Stromal cell of bone marrow (primary cell): ENCODE measurements at regions not wholly inside any gene's neighbourhood (a gene's known extent, or its start where the extent isn't known, plus 50 kb on each side); places are given as distances from the start of the nearest gene placed in this dataset.
"Not testable (repeated sequence)": the region's sequence is repeated elsewhere in the genome, so short reads cannot be mapped to it uniquely, and the experiment has no call there.

Experiments
- DNase-seq: peaks from one replicate; pipeline ENCODE4 v3.0.0-alpha.2; 2012; ENCODE audit warnings: low read depth

DNA sequence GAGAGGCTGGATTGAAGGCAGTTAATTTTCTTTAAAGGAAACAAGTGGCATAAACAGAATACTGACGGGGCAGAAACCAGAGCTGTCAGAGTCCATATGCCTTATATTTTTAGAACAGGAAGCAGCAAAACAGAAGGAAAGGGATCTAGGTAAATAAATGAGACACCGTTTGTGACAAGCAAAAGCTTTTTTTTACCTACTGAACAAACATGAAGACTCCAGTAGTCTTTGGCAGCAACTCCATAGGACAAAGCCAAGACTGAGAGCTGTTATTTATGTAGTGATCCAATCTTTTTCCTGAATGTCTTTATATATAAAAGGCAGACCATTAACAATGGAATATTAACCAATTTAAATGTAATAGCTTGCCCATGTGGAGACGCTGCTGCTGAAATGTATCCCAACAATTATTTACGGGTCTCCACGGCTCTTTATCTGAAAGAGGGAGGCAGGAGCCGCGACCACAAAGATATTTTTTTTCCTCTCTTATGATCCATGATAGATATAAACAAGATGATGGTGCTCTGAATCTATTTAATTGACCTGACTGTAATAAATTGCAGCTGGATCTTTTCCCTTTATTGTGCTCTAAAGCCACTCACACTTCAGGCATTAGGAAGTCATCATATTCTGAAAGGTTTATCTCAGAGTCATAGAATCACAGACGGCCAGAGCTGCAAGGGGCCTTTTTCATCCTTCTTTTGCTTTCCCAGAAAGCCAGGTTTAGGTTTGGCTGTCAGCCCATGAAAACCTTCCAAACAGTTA lies 687.8 kb downstream of the EFNB2 start:
- no peak for DNase-seq

DNA sequence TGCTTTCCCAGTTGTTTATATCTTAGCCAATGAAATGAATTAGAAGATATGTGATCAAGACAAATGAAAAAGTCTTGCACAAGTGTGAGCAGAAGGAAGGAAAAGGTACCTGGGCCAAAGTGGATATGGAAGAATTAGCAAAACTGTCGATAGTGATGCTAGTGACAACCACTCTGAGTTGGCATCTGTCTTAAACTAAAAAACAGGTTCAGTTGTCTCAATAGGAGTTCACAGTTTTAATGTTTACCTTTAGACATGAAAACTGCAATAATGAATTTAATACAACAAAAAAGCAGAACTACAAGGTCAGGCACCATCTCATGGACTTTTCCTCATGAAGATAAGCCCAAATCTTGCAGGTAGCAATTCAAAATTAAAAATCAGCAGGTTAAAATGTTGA lies 688.5 kb downstream of the EFNB2 start:
- no peak for DNase-seq

DNA sequence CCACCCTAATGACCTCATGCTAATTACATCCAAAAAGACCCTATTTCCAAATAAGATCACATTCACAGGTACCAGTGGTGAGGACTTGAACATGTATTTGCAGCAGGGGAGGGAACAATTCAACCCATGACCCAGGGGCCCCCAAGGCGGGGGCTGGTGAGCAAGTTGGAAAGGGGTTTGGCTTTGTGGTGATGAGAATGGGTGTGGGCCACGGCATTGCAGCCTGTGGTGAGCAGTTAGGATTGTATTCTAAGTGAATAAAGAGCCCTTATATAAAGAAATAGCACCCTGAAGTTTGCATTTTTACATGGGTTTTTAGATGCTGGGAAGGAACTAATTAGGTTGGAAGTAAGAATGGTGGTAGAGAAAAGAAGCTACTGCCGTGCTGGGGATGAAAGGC lies 694.2 kb downstream of the EFNB2 start:
- no peak for DNase-seq

DNA sequence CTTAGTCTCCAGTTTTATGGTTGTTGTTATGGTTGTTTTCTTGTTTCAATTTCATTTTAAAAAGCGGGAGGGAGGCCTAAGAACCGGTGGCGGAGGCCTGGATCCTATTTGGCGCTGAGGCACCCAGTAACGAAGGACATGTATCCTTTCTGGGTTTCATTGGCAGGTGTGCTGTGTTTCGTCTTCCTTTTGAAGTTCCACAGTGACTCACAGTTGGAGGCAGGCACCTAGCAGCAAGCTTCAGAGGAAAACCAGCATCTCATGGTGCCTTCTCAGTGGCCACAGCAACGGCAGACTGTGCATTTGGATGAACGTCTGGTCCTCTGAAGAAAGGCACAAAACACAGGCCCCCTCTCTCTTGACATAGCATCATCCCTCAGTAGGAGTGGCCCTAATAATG lies 697.2 kb downstream of the EFNB2 start:
- no peak for DNase-seq

DNA sequence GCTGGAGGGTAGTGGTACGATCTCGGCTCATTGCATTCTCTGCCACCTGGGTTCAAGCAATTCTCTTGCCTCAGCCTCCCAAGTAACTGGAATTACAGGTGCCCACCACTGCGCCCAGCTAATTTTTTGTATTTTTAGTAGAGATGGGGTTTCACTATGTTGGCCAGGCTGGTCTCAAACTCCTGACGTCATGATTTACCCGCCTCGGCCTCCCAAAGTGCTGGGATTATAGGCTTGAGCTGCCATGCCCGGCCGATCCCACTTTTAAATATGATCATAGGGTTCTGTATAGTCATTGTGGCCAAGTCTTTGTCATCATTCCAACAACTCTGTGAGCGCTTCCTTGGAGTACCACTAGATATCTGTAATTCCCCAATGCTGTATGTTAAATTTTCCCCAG lies 698.2 kb downstream of the EFNB2 start:
- DNase-seq, result not testable (repeated sequence)

DNA sequence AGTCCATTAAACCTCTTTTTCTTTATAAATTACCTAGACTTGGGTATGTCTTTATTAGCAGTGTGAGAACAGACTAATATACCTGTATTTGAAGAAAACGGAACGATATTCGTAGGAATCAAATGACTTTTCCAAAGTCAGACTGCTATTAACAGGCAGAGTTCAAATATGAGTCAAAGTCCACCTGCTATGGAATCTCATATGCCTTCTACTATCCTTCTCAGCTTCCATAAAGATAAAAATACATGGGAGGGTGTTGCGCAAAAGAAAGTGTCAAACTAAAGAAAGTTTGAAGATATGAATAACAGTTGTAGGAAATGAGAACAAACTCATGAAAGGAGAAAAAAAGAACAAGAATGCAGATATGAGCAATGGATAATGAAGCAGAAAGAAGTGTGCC lies 704.6 kb downstream of the EFNB2 start:
- DNase-seq, result no peak

DNA sequence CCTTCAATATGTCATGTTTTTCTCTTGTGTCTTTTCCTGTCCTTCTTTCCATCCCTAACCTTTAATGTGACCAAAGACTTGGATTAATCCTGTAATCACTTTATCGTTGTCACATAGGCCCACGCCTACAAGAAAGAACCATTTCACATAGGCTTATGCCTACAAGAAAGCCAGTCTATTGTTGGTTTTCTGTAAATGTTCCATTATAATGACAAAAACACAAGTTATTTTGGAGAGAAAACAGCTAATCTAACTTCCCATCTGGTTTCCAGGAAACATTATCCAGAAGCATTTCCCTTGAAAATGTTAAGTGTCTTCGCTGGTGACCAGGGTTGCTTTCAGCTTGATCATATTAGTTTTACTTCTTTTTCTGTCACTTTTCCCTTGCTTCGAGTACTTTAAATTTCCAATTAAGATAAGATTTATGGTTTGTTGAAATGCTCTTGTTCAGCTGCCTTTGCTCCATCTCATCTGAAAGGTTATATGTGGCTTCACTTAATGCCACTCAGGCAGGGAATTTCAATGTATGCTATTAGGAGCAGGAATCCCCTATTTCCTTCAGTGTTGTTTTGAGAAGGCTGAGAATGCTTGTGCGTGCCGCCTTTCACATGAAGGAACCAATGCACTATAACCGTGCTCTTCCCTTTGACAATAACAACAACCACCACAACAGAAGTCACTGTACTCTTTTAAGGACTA lies 708.2 kb downstream of the EFNB2 start:
- DNase-seq, result no peak

DNA sequence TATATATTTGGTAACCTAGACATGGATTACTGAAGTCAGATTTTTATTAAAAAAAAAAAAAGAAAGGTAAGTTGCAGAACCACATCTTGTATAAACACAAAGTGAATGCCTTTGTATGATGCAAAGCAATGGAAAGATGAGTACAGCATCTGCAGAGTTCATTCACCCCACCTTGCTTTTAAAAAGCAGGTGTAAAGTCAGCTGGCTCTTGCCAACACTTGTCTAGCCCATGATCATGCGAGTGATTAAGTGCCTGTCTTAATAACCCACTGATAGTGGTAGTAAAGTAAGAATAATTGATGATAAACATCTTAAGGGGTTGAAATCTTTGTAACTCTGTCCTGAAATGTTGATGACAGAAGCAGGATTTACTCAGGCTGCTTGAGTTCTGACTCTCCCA lies 710.4 kb downstream of the EFNB2 start:
- DNase-seq, result no peak

DNA sequence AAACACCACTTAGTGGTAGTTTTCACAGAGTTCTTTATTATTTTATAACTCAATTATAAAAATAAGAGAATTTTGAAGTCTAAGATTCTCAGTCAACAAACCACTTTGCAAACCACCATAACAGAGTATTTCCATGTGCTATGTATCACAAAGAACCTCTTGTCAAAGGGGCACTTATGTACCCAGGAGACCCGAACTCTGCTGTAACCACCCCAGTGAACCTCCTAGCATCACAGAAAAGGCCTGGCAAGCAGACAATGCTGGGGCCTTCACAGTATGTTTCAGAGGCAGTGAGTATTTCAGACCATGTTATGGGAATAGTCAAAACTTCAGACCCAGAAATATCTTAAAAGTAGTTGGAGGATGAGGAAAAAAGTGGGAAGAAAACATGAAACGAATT lies 714.1 kb downstream of the EFNB2 start:
- no peak for DNase-seq

DNA sequence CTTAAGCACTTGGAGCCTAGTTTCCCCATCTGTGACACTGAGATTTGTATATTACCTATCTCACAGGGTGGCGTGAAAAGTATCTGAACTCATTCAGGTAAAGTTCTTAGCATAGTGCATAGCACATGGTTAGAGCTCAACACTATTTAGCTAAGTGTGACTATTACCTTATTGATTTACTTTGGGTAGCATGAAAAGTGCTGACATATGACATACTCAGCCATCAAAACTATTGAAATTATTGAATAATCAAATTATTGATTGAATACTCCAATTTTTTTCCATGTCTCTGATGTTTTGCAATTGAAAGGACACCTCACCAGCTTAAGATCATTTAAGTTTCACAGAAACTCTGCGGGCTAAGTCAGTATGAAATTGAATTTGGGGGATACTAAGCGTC lies 715.0 kb downstream of the EFNB2 start:
- DNase-seq, result no peak

DNA sequence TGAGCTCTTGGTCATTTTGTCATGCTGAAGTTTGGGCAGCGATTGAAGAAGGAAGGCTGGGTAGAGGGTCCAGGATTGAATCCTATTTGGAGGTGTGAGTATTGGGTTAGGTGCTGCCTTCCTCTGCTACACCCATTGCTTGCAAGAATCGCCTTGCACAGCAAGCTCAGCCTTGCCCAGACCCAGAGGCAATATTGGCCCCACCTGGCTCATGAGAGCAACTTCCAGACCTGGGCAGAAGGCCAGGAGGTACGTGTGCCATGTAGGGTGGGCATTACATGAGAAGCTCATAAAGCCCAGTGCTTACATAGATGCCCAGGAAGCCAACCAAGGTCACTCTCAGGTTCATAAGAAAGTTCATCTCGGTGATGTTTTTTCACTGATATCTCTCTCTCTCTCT lies 718.0 kb downstream of the EFNB2 start:
- no peak for DNase-seq

DNA sequence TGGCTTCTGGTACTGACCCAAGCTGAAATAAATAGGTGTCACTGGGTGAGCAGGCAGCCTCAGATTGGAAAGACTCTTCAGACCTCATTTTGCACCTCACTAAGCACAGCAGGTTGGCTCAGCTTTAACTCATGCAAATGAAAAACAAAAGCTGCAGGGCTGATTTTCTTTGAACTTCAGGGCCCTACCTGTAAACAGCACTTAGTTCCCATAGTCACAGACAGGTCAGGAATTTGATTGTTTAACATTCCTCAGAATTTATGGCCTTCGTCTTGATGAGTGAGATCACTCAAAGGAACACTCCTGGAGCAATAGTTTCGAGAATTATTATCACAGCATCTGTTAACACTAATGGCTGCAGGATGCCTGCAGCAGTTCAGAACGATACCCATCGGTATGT lies 718.5 kb downstream of the EFNB2 start:
- no peak for DNase-seq

DNA sequence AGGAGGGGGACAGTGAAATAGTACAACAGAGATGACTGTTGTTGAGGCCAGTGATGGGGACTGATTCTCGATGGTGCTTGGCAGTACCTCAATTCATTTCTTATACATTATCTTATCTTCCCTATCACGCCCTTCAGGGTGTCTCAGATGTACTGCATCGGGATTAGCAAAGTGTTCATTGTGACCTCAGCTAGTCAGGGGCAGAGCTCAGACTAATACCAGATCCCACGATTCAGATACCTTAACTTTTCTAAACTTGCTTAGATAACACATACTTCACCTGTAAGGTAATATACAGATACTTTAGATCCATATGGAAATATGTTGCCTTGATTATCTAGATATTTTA lies 720.6 kb downstream of the EFNB2 start:
- DNase-seq, result no peak

DNA sequence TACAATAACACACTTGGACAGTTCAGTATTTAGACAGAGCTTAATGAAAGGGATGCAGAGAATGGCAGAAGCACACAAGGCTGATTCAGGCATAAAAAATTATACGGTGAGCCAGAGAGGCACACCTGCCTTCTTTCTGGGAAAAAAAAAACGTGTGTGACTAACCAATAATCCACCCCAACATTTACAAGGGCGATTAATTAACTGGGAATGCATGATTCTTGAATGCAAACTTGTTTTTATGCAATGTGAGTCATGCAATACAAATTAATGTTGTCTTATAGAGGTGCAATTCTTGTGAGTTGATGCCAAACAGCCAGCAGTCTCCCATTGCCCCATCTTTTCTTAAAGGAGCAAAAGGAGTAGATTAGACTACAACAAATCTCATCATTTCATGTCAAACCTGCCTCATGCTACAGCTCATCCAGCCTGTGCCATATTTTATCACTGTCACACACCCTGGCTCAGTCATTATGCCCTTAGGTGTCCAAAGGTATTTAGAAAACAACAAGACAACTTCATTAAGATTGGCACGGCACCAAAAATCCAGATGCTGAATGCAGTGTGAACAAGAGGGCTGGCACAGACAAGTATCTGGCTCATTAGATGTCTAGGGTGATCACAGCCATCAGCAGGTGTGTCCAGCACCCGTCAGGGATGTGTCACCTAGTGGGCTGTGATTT lies 721.1 kb downstream of the EFNB2 start:
- DNase-seq, result no peak

DNA sequence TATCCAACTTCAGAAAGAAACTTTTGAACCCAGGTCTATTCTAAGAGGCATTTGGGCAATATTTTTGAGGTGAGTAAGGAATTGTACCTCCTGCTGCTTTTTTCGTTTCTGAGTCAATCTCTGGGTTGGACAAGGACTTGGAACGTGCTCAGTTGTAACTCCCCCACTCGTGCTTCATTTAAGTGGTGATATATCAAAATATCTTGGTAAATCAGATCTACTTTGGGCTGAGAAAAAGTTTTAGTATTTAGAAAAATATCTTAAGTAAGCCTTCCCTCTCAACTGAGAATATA lies 728.9 kb downstream of the EFNB2 start:
- DNase-seq, result no peak

DNA sequence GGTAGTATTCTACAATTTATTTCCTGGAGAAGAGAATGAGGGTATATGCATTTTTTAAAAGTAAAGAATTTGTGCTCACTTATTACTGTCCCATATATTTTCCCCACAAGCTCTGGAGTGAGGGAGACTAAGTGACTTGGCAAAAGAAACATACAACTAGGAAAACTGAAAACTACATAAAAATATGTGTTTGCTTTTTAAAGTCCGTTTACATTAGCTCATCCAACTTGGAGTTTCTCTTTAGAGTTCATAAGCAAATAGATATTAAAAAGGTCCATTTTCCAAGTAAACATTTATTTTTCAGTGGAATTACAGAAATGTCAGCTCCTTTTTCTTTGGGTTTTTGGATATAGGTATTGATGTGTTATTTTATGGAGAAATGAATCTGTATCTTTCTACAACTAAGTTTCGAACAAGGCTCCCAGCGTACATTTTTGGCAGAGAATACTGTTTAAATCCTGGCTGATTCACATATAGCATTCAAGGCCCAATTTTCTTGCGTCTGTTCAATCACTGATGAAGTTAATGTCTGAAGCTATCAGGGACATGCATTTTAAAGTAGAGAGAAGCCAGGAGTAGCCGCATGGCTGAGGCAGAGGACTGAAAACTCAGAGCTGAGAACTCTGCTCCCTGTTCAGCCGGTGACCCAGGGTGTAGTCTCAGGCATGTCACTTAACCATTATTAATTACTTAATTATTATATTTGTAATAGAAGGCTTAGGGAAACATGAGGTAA lies 729.4 kb downstream of the EFNB2 start:
- DNase-seq, result no peak

DNA sequence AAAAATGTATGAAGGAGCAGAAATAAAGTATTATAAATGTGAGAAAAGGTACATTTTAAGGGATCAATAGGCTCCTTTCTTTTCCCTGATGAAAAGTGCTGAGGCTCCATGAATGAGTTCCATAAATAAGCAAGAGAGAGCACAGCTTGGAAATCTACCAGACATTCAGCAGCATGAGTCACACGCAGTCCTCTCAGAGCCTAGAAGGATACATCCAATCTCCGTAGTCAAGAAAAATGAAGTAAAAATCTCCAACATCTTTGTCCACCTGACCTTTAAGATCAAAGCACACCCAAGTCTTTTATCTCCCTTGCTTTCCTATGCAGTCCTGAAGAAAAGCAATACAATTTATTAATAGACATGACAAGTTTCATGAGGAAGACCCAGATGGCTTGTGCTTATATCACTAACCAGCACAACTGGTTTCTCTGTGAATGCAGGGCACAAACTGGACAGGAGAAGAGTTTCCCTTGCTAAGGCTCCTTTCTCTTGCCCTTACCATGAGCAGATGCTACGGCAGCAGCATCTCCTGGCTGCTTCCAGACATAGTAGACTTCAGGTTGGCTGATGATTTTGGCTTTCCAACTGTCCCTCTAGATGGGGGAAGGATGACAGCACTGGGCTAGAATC lies 730.8 kb downstream of the EFNB2 start:
- peak; percentile 48 for DNase-seq

DNA sequence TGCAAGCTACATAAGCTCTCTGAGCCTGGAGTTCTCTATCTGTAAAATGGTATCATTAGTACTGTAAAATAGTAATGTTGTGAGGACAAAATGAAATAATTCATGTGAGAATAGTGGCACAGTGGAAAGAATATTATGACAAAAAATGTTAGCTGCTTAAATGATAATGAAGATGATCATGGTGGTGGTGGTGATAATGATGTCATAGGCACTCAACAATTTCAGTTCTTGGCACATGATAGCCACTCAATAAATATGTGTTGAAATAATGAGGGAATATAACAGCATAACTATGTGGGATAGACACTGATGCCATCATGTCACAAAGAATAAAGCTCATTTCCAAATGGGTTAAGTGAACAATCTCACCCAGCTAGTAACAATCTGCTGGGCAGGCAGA lies 736.3 kb downstream of the EFNB2 start:
- DNase-seq, result no peak

DNA sequence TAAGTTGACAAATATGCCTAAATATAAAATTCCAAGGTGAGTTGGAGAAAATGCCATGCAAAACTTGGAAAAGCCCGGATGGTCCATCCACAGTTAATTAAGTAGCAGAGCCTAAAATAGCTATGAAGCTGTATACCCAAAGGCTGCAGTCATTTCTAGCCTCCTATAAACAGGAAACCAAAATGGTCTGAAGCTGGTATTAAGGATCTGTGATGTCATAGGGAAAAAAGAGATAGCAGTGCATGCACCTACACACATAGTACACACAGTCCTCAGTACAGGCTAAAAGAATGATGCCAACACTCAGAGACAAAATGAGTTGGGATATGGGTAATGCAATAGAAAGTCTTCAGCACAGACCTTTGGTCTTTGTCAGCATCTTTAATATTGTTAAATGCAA lies 736.9 kb downstream of the EFNB2 start:
- no peak for DNase-seq

DNA sequence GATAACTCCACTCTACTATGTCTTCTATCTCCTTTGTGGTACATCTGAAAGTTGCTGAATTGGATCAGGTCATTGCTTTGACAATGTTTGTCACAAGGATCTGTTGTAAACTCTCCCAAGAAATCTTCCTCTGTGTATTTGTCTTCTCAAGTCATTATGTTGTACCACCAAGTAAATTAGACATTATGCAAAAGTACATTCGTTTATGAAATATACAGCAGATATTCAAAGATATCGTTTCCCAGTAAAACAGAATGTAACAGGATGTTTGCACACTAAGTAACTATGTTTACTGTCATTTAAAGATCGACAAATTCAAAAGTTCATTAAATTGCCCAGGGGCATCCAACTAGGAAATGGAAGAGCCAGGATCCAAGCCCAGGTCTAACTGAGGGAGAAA lies 739.4 kb downstream of the EFNB2 start:
- DNase-seq, result no peak

DNA sequence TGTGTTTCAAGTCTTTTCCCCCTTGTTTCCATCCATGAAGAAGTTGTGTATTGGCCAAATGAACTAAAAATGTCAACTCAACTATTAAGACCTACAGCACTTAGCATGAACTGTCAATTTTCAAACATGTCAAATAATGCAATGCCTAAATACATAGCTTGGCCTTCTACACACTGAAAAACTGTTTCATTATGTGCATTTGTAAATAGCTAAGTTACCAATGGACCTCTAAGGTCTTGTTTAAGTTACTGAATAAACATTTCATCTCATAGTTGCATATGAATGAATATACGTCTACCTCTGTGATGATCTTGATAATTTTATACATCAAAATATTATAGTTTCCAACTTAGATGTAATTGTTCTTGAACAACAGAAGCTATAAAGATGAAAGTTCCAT lies 744.5 kb downstream of the EFNB2 start:
- no peak for DNase-seq

DNA sequence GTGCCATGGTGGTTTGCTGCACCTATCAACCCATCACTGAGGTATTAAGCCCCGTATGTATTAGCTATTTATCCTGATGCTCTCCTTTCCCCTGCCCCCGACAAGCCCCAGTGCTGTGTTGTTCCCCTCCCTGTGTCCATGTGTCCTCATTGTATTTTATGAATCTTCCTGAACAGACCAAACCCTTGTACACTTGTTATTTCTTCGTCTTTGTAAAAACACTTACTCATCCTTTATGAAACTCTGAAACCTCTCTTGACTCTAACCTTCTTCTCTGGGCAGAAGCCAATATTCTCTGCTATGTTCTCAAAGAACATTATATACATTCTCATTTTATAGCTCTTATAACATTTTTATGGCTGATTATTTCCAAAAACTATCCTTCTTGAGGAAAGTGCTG lies 746.9 kb downstream of the EFNB2 start:
- no peak for DNase-seq

DNA sequence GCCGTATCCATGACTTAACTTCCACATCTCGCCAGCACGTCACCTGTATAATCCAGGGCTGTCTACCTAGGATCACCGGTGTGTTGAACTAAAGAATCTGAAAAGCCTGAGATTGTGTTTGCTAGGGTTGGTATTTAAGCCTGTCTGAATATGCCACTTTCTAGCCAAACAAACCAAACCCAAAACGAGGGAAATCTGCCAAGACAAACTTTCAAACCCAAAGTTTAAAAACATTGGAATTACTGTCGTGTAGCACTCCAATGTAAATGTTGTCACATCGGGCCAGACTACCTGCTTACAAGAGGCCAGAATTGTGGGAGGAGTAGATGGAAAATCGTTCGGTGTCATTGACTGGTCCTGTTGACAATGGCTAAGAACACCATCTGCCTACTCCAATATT lies 747.8 kb downstream of the EFNB2 start:
- no peak for DNase-seq
